Adrenal gland (tissue), 9 donors: ENCODE measurements at regions not wholly inside any gene's neighbourhood (a gene's known extent, or its start where the extent isn't known, plus 50 kb on each side); places are given as distances from the start of the nearest gene placed in this dataset.

Experiments
- DNase-seq, 7 donors: peaks; one replicate each; pipeline ENCODE4 v3.0.0-alpha.2; 2019 to 2020
- H3K27ac ChIP-seq, 5 donors: fragments of 200-600 bp; sonication (generic) in 4 of 5; 1 replicate in 3 of 5; 2 replicates in 2 of 5; pipeline versions ENCODE4 v1.5.1 to v1.8.0; 2016 to 2020; ENCODE audit warnings: mild to moderate bottlenecking in 1 of 5
- H3K27me3 ChIP-seq: fragments of 200-600 bp; 2 replicates; pipeline ENCODE4 v1.8.0; 2021
- H3K36me3 ChIP-seq, 2 donors: fragments of 200-600 bp; replicated peaks in 1 of 2; 1 replicate in 1 of 2; 2 replicates in 1 of 2; pipeline versions ENCODE4 v1.5.1 to v1.8.0; 2018 to 2022
- H3K4me1 ChIP-seq, 2 donors: fragments of 200-600 bp; replicated peaks in 1 of 2; 1 replicate in 1 of 2; 2 replicates in 1 of 2; pipeline versions ENCODE4 v1.5.1 to v1.8.0; 2018 to 2021
- H3K4me3 ChIP-seq, 4 donors: fragments of 200-600 bp; sonication (generic) in 3 of 4; one replicate each; pipeline ENCODE4 v1.5.1; 2016 to 2018
- H3K9me3 ChIP-seq, 3 donors: fragments of 200-600 bp; sonication (generic) in 1 of 3; replicated peaks in 1 of 3; 1 replicate in 2 of 3; 2 replicates in 1 of 3; pipeline versions ENCODE4 v1.5.1 to v1.8.0; 2016 to 2021
- POLR2A ChIP-seq, 2 donors: fragments of 450-650 bp; IDR thresholded peaks; one replicate each; pipeline ENCODE4 v1.6.1; 2017; ENCODE audit warnings: antibody characterized with exemption in 2 of 2, mild to moderate bottlenecking in 2 of 2, moderate library complexity in 1 of 2
- WGBS, 4 donors: extraction: QIAGEN DNeasy Blood & Tissue Kit in 2 of 4; methylation state at CpG; one replicate each; pipeline versions ENCODE4 v1.1.5 to v1.1.7; 2013 to 2017; 5-methylcytosine and 5-hydroxymethylcytosine counted together
- intact Hi-C, 2 donors: fragments of 100-400 bp; cut with DNase I; formaldehyde crosslinking; loops; one replicate each; pipeline versions ENCODE4 v1.14.1 to v1.15.0; 2022 to 2023
- TF ChIP-seq, protein P1 (sequence below), 6 experiments: fragments of 450-650 bp in 4 of 6; fragments of 200-600 bp in 2 of 6; sonication (generic) in 1 of 6; IDR thresholded peaks; 1 replicate in 5 of 6; 2 replicates in 1 of 6; pipeline versions ENCODE4 v1.5.1 to v1.8.0; 2016 to 2021; ENCODE audit warnings: antibody characterized with exemption in 6 of 6, mild to moderate bottlenecking in 2 of 6, moderate library complexity in 1 of 6
- donor health status: healthy with polysubstance abuse.
- donor health status: Bipolar disorder and iron deficiency.
- donor health status: DM: yes; HTN: yes; CAD: no.
- donor health status: DM: no; HTN: no; CAD: no.
- donor health status: DM: no; HTN: no; CAD: no.

- no peaks in the 10 kb centered on the region for H3K36me3 ChIP-seq
- intact Hi-C loops = no loop called here
- H3K27me3 ChIP-seq = no peaks in the 10 kb centered on the region
- no peak overlapping the region for H3K4me3 ChIP-seq
- no peak for DNase-seq
- H3K27ac ChIP-seq = peak overlapping the region in 2 of 5 donors; percentile 72 to 91
- H3K9me3 ChIP-seq = no peaks in the 10 kb centered on the region
- peaks cover 0 to 19% of the 10 kb centered on the region in 2 donors for H3K4me1 ChIP-seq
- TF ChIP-seq POLR2A (IDR thresholded peaks at IDR 0.05) = no peak
- TF ChIP-seq, protein P1, sequence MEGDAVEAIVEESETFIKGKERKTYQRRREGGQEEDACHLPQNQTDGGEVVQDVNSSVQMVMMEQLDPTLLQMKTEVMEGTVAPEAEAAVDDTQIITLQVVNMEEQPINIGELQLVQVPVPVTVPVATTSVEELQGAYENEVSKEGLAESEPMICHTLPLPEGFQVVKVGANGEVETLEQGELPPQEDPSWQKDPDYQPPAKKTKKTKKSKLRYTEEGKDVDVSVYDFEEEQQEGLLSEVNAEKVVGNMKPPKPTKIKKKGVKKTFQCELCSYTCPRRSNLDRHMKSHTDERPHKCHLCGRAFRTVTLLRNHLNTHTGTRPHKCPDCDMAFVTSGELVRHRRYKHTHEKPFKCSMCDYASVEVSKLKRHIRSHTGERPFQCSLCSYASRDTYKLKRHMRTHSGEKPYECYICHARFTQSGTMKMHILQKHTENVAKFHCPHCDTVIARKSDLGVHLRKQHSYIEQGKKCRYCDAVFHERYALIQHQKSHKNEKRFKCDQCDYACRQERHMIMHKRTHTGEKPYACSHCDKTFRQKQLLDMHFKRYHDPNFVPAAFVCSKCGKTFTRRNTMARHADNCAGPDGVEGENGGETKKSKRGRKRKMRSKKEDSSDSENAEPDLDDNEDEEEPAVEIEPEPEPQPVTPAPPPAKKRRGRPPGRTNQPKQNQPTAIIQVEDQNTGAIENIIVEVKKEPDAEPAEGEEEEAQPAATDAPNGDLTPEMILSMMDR (IDR thresholded peaks at IDR 0.05) = no peak
- WGBS, 4 donors = 71 to 82% (median 71%) methylated on average over 2 of the region's 2 CpGs
Observed at GRCh38 chr4:123833171-123833643, 436.6 kb downstream of the SPRY1 start.

DNA sequence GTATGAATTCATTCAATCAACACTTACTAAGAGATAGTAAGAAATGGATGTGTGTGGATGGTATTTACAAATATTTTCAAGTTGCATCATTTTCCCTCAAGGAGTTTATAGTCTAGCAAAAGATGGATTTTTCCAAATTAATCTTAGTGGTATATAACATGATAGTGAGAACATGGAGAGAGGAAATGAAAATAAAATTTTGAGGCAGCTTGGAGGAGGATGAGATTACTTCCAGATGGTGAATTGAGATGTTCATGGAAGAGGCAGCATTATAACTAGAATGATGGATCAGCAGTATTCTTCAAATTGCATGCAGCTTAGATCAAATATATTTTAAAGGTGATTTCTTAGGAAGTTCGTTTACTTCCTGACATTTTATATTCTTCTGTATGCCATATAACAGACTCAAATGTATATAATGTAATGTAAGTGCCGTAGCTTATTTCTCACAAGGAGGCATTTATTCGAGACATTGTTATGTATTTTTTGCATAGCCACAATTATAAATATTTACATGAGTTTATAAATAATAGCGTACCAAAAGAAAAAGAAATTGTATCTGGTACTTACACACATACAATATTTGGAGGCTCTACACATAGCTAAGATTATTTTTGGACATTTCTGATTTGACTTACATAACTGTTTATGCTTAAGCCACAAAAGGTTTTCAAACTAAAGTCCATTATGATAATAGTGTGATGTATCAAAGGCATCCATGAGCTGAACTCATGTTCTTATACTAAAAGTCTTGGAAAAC lies 439.4 kb downstream of the SPRY1 start:
- no peak for DNase-seq
- Histone ChIP-seq H3K36me3 (no peaks in the 10 kb centered on the region), H3K27me3 (no peaks in the 10 kb centered on the region), H3K4me1 (peaks cover 0 to 25% of the 10 kb centered on the region in 2 donors), H3K4me3 (no peak overlapping the region), H3K9me3 (no peaks in the 10 kb centered on the region), H3K27ac (no peak overlapping the region)
- TF ChIP-seq POLR2A (IDR thresholded peaks at IDR 0.05) = no peak
- TF ChIP-seq, protein P1 (IDR thresholded peaks at IDR 0.05) = no peak
- WGBS, 4 donors = 81 to 92% (median 88%) methylated on average over 4 of the region's 4 CpGs
- intact Hi-C loops = no loop called here

DNA sequence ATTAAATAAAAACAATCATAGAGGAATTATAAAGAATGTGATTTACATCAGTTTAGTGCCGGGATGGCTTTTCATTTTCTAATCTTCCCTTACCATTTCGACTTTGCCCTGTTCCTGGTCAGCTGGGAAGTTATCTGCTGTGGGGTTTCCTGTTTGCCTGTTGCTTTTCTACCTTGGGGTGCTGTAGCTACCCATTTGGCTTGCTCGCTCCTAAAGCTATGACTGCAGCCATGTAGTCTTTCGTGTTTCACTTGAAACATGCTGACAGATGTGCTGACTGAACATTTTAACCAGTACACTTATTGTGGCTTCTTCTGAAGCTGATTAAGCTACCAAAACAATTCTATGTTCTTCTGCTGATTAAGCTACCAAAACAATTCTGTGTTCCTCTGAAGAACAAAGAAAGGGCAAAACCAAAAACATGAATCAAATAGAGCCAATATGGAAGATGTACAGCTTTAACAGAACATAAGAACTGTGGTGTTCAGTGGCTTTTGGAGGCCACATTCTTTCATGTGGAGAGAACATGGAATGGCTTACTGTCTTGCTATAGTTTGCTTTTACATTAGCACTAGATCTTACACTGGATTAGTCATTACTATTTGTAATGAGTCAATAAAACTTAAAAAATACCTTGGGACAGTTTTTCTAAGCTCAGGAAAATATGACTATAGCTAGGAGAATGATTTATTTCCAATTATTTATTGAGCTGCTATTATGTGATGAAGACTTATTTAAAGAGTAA lies 440.4 kb downstream of the SPRY1 start:
- no peaks in the 10 kb centered on the region for H3K36me3 ChIP-seq
- WGBS, 4 donors = 81 to 85% (median 82%) methylated on average over 4 of the region's 4 CpGs
- no peak overlapping the region for H3K27ac ChIP-seq
- no peaks in the 10 kb centered on the region for H3K27me3 ChIP-seq
- peaks cover 0 to 16% of the 10 kb centered on the region in 2 donors for H3K4me1 ChIP-seq
- intact Hi-C loops = no loop called here
- no peak overlapping the region for H3K4me3 ChIP-seq
- no peaks in the 10 kb centered on the region for H3K9me3 ChIP-seq
- no peak for DNase-seq
- no peak for TF ChIP-seq POLR2A (IDR thresholded peaks at IDR 0.05)
- TF ChIP-seq, protein P1 (IDR thresholded peaks at IDR 0.05) = no peak

- TF ChIP-seq, protein P1 (IDR thresholded peaks at IDR 0.05) = no peak
- TF ChIP-seq POLR2A (IDR thresholded peaks at IDR 0.05) = no peak
- Histone ChIP-seq H3K27ac (no peak overlapping the region), H3K36me3 (no peaks in the 10 kb centered on the region), H3K27me3 (no peaks in the 10 kb centered on the region), H3K4me3 (no peak overlapping the region), H3K4me1 (peaks cover 0 to 7% of the 10 kb centered on the region in 2 donors), H3K9me3 (no peaks in the 10 kb centered on the region)
- 55 to 73% (median 69%) methylated on average over 1 of the region's 1 CpG for WGBS, 4 donors
- DNase-seq = no peak
- intact Hi-C loops = no loop called here
Observed at GRCh38 chr4:123838474-123838873, 441.9 kb downstream of the SPRY1 start.
